ENCODE measurements at regions not wholly inside any gene's neighbourhood (a gene's known extent, or its start where the extent isn't known, plus 50 kb on each side); places are given as distances from the start of the nearest gene placed in this dataset.
A peak's percentile ranks its signal among the peaks of the same experiment; 100 is the strongest.

- intact Hi-C loops (cut with DNase I), result no loop called here
- TF ChIP-seq CTCF (IDR thresholded peaks at IDR 0.05), result no peak
- H3K9me3 ChIP-seq, result no peaks in the 10 kb centered on the region
Observed at GRCh38 chr1:230549625-230550024, 92.7 kb upstream of the COG2 start.

DNA sequence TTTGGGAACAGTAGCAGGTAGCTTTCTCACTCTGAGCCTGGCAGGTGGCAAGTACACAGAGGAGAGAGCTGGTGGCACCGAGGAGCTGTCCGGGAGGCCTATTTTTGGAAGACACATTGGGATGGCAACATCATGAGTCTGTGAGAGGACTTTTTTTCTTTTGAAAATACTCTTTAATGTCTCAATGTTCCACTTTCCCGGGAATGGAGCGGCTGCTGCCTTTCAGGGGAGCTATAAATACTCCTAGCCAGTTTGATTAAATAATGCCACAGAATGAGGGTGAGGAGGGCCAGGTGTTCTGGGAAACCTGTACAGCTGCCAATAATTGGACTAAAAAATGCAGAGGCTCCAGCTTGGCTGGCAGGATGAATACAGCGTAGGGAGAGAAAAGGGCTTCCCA, 93.3 kb upstream of the COG2 start:
- H3K4me1 ChIP-seq, result no peaks in the 10 kb centered on the region
- no peak for DNase-seq
- H3K36me3 ChIP-seq, result no peaks in the 10 kb centered on the region
- no peak overlapping the region for H3K4me3 ChIP-seq
- no peaks in the 10 kb centered on the region for H3K9me3 ChIP-seq
- intact Hi-C loops (cut with DNase I), result no loop called here
- TF ChIP-seq CTCF (IDR thresholded peaks at IDR 0.05), result no peak
- H3K27me3 ChIP-seq, result no peaks in the 10 kb centered on the region
- no peak overlapping the region for H3K27ac ChIP-seq
- H3K9ac ChIP-seq (ENCODE audit: low read depth in 2 of 2, low read length in 2 of 2), result no peak overlapping the region

More at GRCh38 chr1:230549625-230550024, 92.7 kb upstream of the COG2 start:
- H3K4me1 ChIP-seq, result no peaks in the 10 kb centered on the region
- no peaks in the 10 kb centered on the region for H3K27me3 ChIP-seq
- H3K9ac ChIP-seq (ENCODE audit: low read depth in 2 of 2, low read length in 2 of 2), result no peak overlapping the region
- H3K36me3 ChIP-seq, result no peaks in the 10 kb centered on the region
- H3K4me3 ChIP-seq, result no peak overlapping the region
- no peak for DNase-seq
- H3K27ac ChIP-seq, result no peak overlapping the region

DNA sequence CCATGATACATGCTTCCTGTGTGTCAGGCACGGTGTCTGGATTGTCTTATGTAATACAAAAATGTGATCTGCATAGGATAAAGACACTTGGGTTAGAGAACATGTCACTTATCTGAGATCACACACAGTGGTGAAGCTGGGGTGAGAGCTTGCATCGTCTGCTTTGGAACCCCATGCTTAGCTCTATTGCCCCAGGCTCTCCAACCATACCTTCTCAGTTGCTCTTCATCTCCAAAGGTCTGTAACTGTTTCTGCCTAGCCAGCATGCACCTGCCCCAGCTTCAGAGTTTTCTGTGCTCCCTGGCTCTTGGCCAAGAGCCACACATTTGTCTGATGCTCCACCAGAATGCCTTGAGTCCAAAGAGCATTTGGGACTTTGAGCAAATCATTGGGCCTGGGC, 93.9 kb upstream of the COG2 start:
- Histone ChIP-seq H3K9me3 (no peaks in the 10 kb centered on the region), H3K4me3 (no peak overlapping the region), H3K27me3 (no peaks in the 10 kb centered on the region), H3K27ac (no peak overlapping the region), H3K9ac (ENCODE audit: low read depth in 2 of 2, low read length in 2 of 2) (no peak overlapping the region), H3K36me3 (no peaks in the 10 kb centered on the region), H3K4me1 (no peaks in the 10 kb centered on the region)
- TF ChIP-seq CTCF (IDR thresholded peaks at IDR 0.05), result no peak
- intact Hi-C loops (cut with DNase I), result no loop called here
- DNase-seq, result peak; percentile 32

- Histone ChIP-seq H3K9me3 (no peaks in the 10 kb centered on the region), H3K9ac (ENCODE audit: low read depth in 2 of 2, low read length in 2 of 2) (no peak overlapping the region), H3K27ac (no peak overlapping the region), H3K4me3 (no peak overlapping the region), H3K4me1 (no peaks in the 10 kb centered on the region), H3K27me3 (no peaks in the 10 kb centered on the region), H3K36me3 (no peaks in the 10 kb centered on the region)
- no peak for TF ChIP-seq CTCF (IDR thresholded peaks at IDR 0.05)
- no peak for DNase-seq
- intact Hi-C loops (cut with DNase I), result no loop called here
Observed at GRCh38 chr1:230545181-230545580, 97.1 kb upstream of the COG2 start.

- H3K4me3 ChIP-seq, result no peak overlapping the region
- no peaks in the 10 kb centered on the region for H3K9me3 ChIP-seq
- H3K27ac ChIP-seq, result no peak overlapping the region
- intact Hi-C loops (cut with DNase I), result no loop called here
- DNase-seq, result no peak
- H3K4me1 ChIP-seq, result no peaks in the 10 kb centered on the region
- no peaks in the 10 kb centered on the region for H3K27me3 ChIP-seq
- H3K9ac ChIP-seq (ENCODE audit: low read depth in 2 of 2, low read length in 2 of 2), result no peak overlapping the region
- no peak for TF ChIP-seq CTCF (IDR thresholded peaks at IDR 0.05)
- no peaks in the 10 kb centered on the region for H3K36me3 ChIP-seq
Observed at GRCh38 chr1:230544758-230545157, 97.5 kb upstream of the COG2 start.

DNA sequence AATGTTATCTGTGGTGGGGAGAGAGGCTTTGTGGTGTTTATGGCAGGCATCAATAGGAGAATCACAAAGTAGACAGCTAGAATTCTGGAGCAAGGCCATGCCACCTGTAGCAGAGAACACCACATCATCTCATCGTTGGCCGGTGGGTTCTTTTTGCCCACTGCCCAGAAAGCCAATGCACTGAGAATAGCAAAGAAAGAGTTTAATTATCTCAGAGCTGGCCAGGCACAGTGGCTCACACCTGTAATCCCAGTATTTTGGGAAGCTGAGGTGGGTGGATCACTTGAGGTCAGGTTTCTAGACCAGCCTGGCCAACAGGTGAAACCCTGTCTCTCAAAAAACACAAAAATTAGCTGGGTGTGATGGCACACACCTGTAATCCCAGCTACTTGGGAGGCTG, 99.2 kb upstream of the COG2 start:
- Histone ChIP-seq H3K9ac (ENCODE audit: low read depth in 2 of 2, low read length in 2 of 2) (no peak overlapping the region), H3K4me1 (no peaks in the 10 kb centered on the region), H3K36me3 (no peaks in the 10 kb centered on the region), H3K9me3 (no peaks in the 10 kb centered on the region), H3K4me3 (no peak overlapping the region), H3K27ac (no peak overlapping the region), H3K27me3 (no peaks in the 10 kb centered on the region)
- DNase-seq, result no peak
- TF ChIP-seq CTCF (IDR thresholded peaks at IDR 0.05), result no peak
- intact Hi-C loops (cut with DNase I), result no loop called here
